HepG2 (cell line): ENCODE measurements at regions not wholly inside any gene's neighbourhood (a gene's known extent, or its start where the extent isn't known, plus 50 kb on each side); places are given as distances from the start of the nearest gene placed in this dataset.

ENCODE experiments used
- AHR ChIP-seq: IDR thresholded peaks from 2 replicates; pipeline ENCODE4 v1.6.1; 2018; ENCODE audit warnings: missing genetic modification reagents, missing compliant biosample characterization
- GMEB1 ChIP-seq: sonication (generic); formaldehyde crosslinking; IDR thresholded peaks from 2 replicates; pipeline ENCODE4 v1.5.1; 2020; ENCODE audit warnings: missing genetic modification reagents, mild to moderate bottlenecking, borderline replicate concordance
- HOXA7 ChIP-seq: sonication (generic); formaldehyde crosslinking; IDR thresholded peaks from 2 replicates; pipeline ENCODE4 v1.8.1; 2022; ENCODE audit warnings: mild to moderate bottlenecking, missing genetic modification reagents, moderate library complexity
- JARID2 ChIP-seq: sonication (generic); formaldehyde crosslinking; IDR thresholded peaks from 2 replicates; pipeline ENCODE4 v1.8.1; 2023; ENCODE audit warnings: missing genetic modification reagents, inconsistent platforms; ENCODE audit not compliant: insufficient replicate concordance
- MED13 ChIP-seq: sonication (generic); formaldehyde crosslinking; IDR thresholded peaks from 2 replicates; pipeline ENCODE4 v1.5.0; 2020; ENCODE audit warnings: missing genetic modification reagents
- MEF2D ChIP-seq: sonication (generic); formaldehyde crosslinking; IDR thresholded peaks from 2 replicates; pipeline ENCODE4 v1.5.1; 2020; ENCODE audit warnings: mild to moderate bottlenecking, missing genetic modification reagents
- MXD1 ChIP-seq: sonication (generic); formaldehyde crosslinking; IDR thresholded peaks from 2 replicates; pipeline ENCODE4 v1.4.0; 2020; ENCODE audit warnings: mild to moderate bottlenecking, missing genetic modification reagents
- NKX3-1 ChIP-seq: sonication (generic); formaldehyde crosslinking; IDR thresholded peaks from 2 replicates; pipeline ENCODE4 v1.5.0; 2020; ENCODE audit warnings: missing genetic modification reagents
- NR3C1 ChIP-seq: sonication (generic); formaldehyde crosslinking; IDR thresholded peaks from 2 replicates; pipeline ENCODE4 v1.4.0; 2020; ENCODE audit warnings: missing genetic modification reagents
- PCBP2 ChIP-seq: fragments of 200-400 bp; formaldehyde crosslinking; optimal IDR thresholded peaks from 2 replicates; pipeline ENCODE3; 2018; ENCODE audit warnings: low read length, low read depth; ENCODE audit not compliant: poor library complexity, severe bottlenecking
- REXO4 ChIP-seq: sonication (generic); formaldehyde crosslinking; IDR thresholded peaks from 2 replicates; pipeline ENCODE4 v1.8.0; 2022; ENCODE audit warnings: missing genetic modification reagents, mild to moderate bottlenecking, borderline replicate concordance
- RFX3 ChIP-seq: IDR thresholded peaks from 2 replicates; pipeline ENCODE4 v1.6.1; 2016; ENCODE audit warnings: missing biosample characterization, missing genetic modification reagents
- U2AF1 ChIP-seq: fragments of 200-400 bp; formaldehyde crosslinking; optimal IDR thresholded peaks from 2 replicates; pipeline ENCODE3; 2017; ENCODE audit warnings: mild to moderate bottlenecking, low read depth, low read length
- ZBTB2 ChIP-seq: sonication (generic); formaldehyde crosslinking; IDR thresholded peaks from 2 replicates; pipeline ENCODE4 v1.8.0; 2022; ENCODE audit warnings: low read depth, missing genetic modification reagents
- ZBTB7B ChIP-seq: sonication (generic); formaldehyde crosslinking; IDR thresholded peaks from 2 replicates; pipeline ENCODE4 v1.4.0; 2020; ENCODE audit warnings: missing genetic modification reagents
- ZNF230 ChIP-seq: sonication (generic); formaldehyde crosslinking; IDR thresholded peaks from 2 replicates; pipeline ENCODE4 v1.4.0; 2020; ENCODE audit warnings: mild to moderate bottlenecking, missing genetic modification reagents
- ZNF468 ChIP-seq: sonication (generic); formaldehyde crosslinking; IDR thresholded peaks from 2 replicates; pipeline ENCODE4 v1.8.0; 2022; ENCODE audit warnings: mild to moderate bottlenecking, moderate library complexity, missing genetic modification reagents
- ZNF550 ChIP-seq: sonication (generic); formaldehyde crosslinking; IDR thresholded peaks from 2 replicates; pipeline ENCODE4 v1.4.0; 2020; ENCODE audit warnings: mild to moderate bottlenecking, missing genetic modification reagents, borderline replicate concordance
- ZNF639 ChIP-seq: conservative IDR thresholded peaks from 2 replicates; pipeline ENCODE4 v1.6.1; 2018; ENCODE audit warnings: missing genetic modification reagents
- ZNF652 ChIP-seq: IDR thresholded peaks from 2 replicates; pipeline ENCODE4 v1.6.1; 2016; ENCODE audit warnings: low read depth, borderline replicate concordance
- ZNF747 ChIP-seq: sonication (generic); formaldehyde crosslinking; IDR thresholded peaks from 2 replicates; pipeline ENCODE4 v1.8.1; 2023; ENCODE audit warnings: missing genetic modification reagents, mild to moderate bottlenecking, borderline replicate concordance
- ZNF75D ChIP-seq: sonication (generic); formaldehyde crosslinking; IDR thresholded peaks from 2 replicates; pipeline ENCODE4 v1.8.1; 2023; ENCODE audit warnings: missing genetic modification reagents, mild to moderate bottlenecking, borderline replicate concordance
- ZSCAN29 ChIP-seq: sonication (generic); formaldehyde crosslinking; conservative IDR thresholded peaks from 2 replicates; pipeline ENCODE4 v1.4.0; 2020; ENCODE audit warnings: mild to moderate bottlenecking, missing genetic modification reagents
- ZSCAN9 ChIP-seq: IDR thresholded peaks from 2 replicates; pipeline ENCODE4 v1.6.1; 2016; ENCODE audit warnings: borderline replicate concordance
- TF ChIP-seq, protein P1 (sequence below): sonication (generic); formaldehyde crosslinking; IDR thresholded peaks from 2 replicates; pipeline ENCODE4 v1.5.0; 2020; ENCODE audit warnings: missing genetic modification reagents

- TF ChIP-seq ZNF639 (no peak), MED13 (CRISPR knock-in tag) (no peak), ZNF230 (0 out of 2 replicates have a peak, but pooled peaks have one; percentile 39), ZBTB7B (no peak), REXO4 (no peak), MXD1 (CRISPR knock-in tag) (no peak), NR3C1 (CRISPR knock-in tag) (no peak), PCBP2 (no peak), AHR (CRISPR knock-in tag) (no peak), ZSCAN9 (CRISPR knock-in tag) (no peak), ZSCAN29 (CRISPR knock-in tag) (no peak), ZNF747 (CRISPR knock-in tag) (no peak), HOXA7 (CRISPR knock-in tag) (no peak), U2AF1 (no peak), RFX3 (CRISPR knock-in tag) (no peak), ZNF550 (CRISPR knock-in tag) (no peak), NKX3-1 (no peak), ZNF652 (CRISPR knock-in tag) (no peak), GMEB1 (CRISPR knock-in tag) (no peak), MEF2D (CRISPR knock-in tag) (no peak), ZBTB2 (CRISPR knock-in tag) (no peak), JARID2 (no peak), ZNF468 (CRISPR knock-in tag) (no peak), ZNF75D (CRISPR knock-in tag) (no peak)
- TF ChIP-seq, protein P1, sequence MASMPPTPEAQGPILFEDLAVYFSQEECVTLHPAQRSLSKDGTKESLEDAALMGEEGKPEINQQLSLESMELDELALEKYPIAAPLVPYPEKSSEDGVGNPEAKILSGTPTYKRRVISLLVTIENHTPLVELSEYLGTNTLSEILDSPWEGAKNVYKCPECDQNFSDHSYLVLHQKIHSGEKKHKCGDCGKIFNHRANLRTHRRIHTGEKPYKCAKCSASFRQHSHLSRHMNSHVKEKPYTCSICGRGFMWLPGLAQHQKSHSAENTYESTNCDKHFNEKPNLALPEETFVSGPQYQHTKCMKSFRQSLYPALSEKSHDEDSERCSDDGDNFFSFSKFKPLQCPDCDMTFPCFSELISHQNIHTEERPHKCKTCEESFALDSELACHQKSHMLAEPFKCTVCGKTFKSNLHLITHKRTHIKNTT (CRISPR knock-in tag) = no peak
Measured at GRCh38 chr2:41894563-41895333, 153.1 kb upstream of the PKDCC start (continued).
